Coronary artery (tissue), 2 donors: ENCODE measurements at regions not wholly inside any gene's neighbourhood (a gene's known extent, or its start where the extent isn't known, plus 50 kb on each side); places are given as distances from the start of the nearest gene placed in this dataset.
"Not testable (repeated sequence)": the region's sequence is repeated elsewhere in the genome, so short reads cannot be mapped to it uniquely, and the experiment has no call there.

ENCODE experiments used
- DNase-seq: peaks from one replicate; pipeline ENCODE4 v3.0.0-alpha.2; 2017; ENCODE audit warnings: low spot score
- H3K27ac ChIP-seq, 2 donors: fragments of 200-600 bp; sonication (generic); one replicate each; pipeline ENCODE4 v1.5.1; 2016 to 2019
- H3K4me3 ChIP-seq: fragments of 200-600 bp; sonication (generic); 2 replicates; pipeline ENCODE4 v1.5.1; 2016; ENCODE audit warnings: mild to moderate bottlenecking, moderate library complexity
- TF ChIP-seq, protein P1 (sequence below): fragments of 200-600 bp; sonication (generic); IDR thresholded peaks from one replicate; pipeline ENCODE4 v1.5.1; 2019; ENCODE audit warnings: antibody characterized with exemption

- no peak for DNase-seq
- Histone ChIP-seq H3K27ac (no peak overlapping the region), H3K4me3 (no peak overlapping the region)
- TF ChIP-seq, protein P1, sequence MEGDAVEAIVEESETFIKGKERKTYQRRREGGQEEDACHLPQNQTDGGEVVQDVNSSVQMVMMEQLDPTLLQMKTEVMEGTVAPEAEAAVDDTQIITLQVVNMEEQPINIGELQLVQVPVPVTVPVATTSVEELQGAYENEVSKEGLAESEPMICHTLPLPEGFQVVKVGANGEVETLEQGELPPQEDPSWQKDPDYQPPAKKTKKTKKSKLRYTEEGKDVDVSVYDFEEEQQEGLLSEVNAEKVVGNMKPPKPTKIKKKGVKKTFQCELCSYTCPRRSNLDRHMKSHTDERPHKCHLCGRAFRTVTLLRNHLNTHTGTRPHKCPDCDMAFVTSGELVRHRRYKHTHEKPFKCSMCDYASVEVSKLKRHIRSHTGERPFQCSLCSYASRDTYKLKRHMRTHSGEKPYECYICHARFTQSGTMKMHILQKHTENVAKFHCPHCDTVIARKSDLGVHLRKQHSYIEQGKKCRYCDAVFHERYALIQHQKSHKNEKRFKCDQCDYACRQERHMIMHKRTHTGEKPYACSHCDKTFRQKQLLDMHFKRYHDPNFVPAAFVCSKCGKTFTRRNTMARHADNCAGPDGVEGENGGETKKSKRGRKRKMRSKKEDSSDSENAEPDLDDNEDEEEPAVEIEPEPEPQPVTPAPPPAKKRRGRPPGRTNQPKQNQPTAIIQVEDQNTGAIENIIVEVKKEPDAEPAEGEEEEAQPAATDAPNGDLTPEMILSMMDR, result no peak
Measured at GRCh38 chr3:104939196-104939595, 427.5 kb upstream of the ALCAM start.

GRCh38 chr3:104941785-104942184 is 424.9 kb upstream of the ALCAM start:
- DNase-seq, result no peak
- Histone ChIP-seq H3K27ac (no peak overlapping the region), H3K4me3 (no peak overlapping the region)
- TF ChIP-seq, protein P1, result no peak

- DNase-seq, result no peak
- Histone ChIP-seq H3K4me3 (no peak overlapping the region), H3K27ac (no peak overlapping the region)
- TF ChIP-seq, protein P1, result no peak
Measured at GRCh38 chr3:104943974-104944373, 422.7 kb upstream of the ALCAM start.

- no peak for DNase-seq
- Histone ChIP-seq H3K4me3 (no peak overlapping the region), H3K27ac (no peak overlapping the region)
- TF ChIP-seq, protein P1, result no peak
Measured at GRCh38 chr3:104947943-104948342, 418.8 kb upstream of the ALCAM start.

GRCh38 chr3:104949810-104950209 is 416.9 kb upstream of the ALCAM start:
- DNase-seq, H3K4me3 ChIP-seq: not testable (repeated sequence)

DNA sequence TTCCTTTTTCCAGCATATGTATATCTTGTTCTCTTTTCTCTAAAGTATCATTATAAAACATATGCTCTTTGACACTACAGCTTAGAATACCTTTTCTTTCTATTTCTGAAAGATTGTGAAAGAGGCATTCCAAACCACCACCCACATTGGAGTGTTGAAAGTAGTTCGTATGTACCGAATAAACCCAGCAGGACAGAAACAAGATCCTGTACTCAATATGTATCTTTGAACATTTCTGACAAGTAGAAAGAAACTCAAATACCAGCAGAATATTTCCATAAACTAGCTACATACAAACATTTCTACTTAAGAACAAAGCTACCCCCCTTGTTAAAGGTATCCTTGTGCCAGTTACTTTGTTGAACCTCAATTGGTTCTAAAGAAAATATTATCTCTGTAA is 415.3 kb upstream of the ALCAM start:
- no peak for DNase-seq
- TF ChIP-seq, protein P1, result no peak
- Histone ChIP-seq H3K4me3 (no peak overlapping the region), H3K27ac (no peak overlapping the region)

More at GRCh38 chr3:104949810-104950209, 416.9 kb upstream of the ALCAM start:
- H3K27ac ChIP-seq, result not testable (repeated sequence)

DNA sequence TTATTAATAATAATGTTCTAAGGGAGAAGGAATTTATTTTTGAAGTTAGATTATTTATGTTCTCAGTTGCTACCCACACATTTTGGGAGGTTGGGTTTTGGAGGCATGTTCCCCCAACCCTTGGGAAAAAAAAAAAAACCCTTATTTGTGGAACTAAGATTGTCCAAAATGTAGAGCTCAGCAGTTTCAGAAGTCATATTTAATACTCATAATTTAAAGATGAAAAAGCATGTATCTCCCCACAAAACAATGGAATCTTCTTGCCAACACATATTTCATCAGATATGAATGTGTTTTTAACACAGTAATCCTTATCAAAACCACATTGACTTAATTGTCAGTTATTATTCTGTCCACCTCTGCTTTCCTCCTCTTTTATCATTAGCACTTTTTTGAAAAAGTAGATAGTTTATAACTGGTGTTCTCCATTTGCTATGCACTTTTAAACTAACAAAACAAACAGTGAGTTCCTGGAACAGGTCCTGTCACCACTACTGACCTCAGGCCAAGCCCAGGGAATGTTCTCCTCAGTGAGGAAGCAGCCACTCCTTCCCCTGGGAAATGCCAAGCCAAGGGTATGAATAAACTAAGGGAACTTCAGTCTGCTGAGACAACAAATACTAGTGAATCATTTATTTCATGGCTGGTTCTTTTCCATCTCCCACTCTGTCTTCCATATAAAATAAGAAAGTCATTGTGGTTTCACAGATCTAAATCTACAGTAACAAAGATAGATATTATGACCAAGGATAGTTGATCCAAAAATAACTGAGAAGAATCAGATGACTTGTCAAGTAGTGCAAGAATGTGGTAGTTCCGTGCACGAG is 414.4 kb upstream of the ALCAM start:
- Histone ChIP-seq H3K4me3 (no peak overlapping the region), H3K27ac (no peak overlapping the region)
- TF ChIP-seq, protein P1, result no peak
- DNase-seq, result no peak
